ENCODE measurements at regions not wholly inside any gene's neighbourhood (a gene's known extent, or its start where the extent isn't known, plus 50 kb on each side); places are given as distances from the start of the nearest gene placed in this dataset.
"Not testable (repeated sequence)": the region's sequence is repeated elsewhere in the genome, so short reads cannot be mapped to it uniquely, and the experiment has no call there.

GRCh38 chr2:195342061-195342460 is 315.0 kb upstream of the SLC39A10 start:
- no peak for DNase-seq

- no peak for DNase-seq
These were observed 318.2 kb upstream of the SLC39A10 start for GRCh38 chr2:195338856-195339255.

- no peak for DNase-seq
These were observed 319.4 kb upstream of the SLC39A10 start for GRCh38 chr2:195337597-195337996.

GRCh38 chr2:195333869-195334268 is 323.2 kb upstream of the SLC39A10 start:
- DNase-seq: no peak

- DNase-seq: no peak
These were observed 325.1 kb upstream of the SLC39A10 start for GRCh38 chr2:195331966-195332365.

GRCh38 chr2:195331129-195331528 is 325.9 kb upstream of the SLC39A10 start:
- no peak for DNase-seq

GRCh38 chr2:195330513-195330956 is 326.5 kb upstream of the SLC39A10 start:
- DNase-seq: no peak

GRCh38 chr2:195329784-195330183 is 327.2 kb upstream of the SLC39A10 start:
- DNase-seq: not testable (repeated sequence)

GRCh38 chr2:195326537-195326936 is 330.5 kb upstream of the SLC39A10 start:
- DNase-seq: no peak

- DNase-seq: no peak
These were observed 334.7 kb upstream of the SLC39A10 start for GRCh38 chr2:195322324-195322723.

GRCh38 chr2:195320413-195320973 is 336.5 kb upstream of the SLC39A10 start:
- no peak for DNase-seq

- DNase-seq: no peak
These were observed 337.2 kb upstream of the SLC39A10 start for GRCh38 chr2:195319548-195320412.

GRCh38 chr2:195319112-195319460 is 337.9 kb upstream of the SLC39A10 start:
- no peak for DNase-seq

GRCh38 chr2:195318440-195319111 is 338.4 kb upstream of the SLC39A10 start:
- peak in 4 of 5 donors; percentile 6 to 51 (median 24) for DNase-seq

- no peak for DNase-seq
These were observed 339.5 kb upstream of the SLC39A10 start for GRCh38 chr2:195317550-195317949.

GRCh38 chr2:195316486-195316885 is 340.5 kb upstream of the SLC39A10 start:
- no peak for DNase-seq

GRCh38 chr2:195313962-195314361 is 343.1 kb upstream of the SLC39A10 start:
- DNase-seq: no peak

GRCh38 chr2:195312662-195313061 is 344.4 kb upstream of the SLC39A10 start:
- peak in 1 of 5 donors; percentile 11 for DNase-seq

GRCh38 chr2:195308163-195308562 is 348.9 kb upstream of the SLC39A10 start:
- no peak for DNase-seq

GRCh38 chr2:195307751-195308150 is 349.3 kb upstream of the SLC39A10 start:
- no peak for DNase-seq

- DNase-seq: no peak
These were observed 352.7 kb upstream of the SLC39A10 start for GRCh38 chr2:195304310-195304709.

- no peak for DNase-seq
These were observed 356.4 kb upstream of the SLC39A10 start for GRCh38 chr2:195300631-195301030.

- no peak for DNase-seq
These were observed 357.4 kb upstream of the SLC39A10 start for GRCh38 chr2:195299600-195299999.

GRCh38 chr2:195296490-195296889 is 360.5 kb upstream of the SLC39A10 start:
- DNase-seq: no peak
